ENCODE measurements at regions not wholly inside any gene's neighbourhood (a gene's known extent, or its start where the extent isn't known, plus 50 kb on each side); places are given as distances from the start of the nearest gene placed in this dataset.
"Not testable (repeated sequence)": the region's sequence is repeated elsewhere in the genome, so short reads cannot be mapped to it uniquely, and the experiment has no call there.

- no peak for DNase-seq (ENCODE audit: low spot score)
These were observed 127.1 kb upstream of the GLRA1 start for GRCh38 chr5:152051499-152052454.

- DNase-seq (ENCODE audit: low spot score) = no peak
These were observed 121.7 kb upstream of the GLRA1 start for GRCh38 chr5:152046361-152046760.

GRCh38 chr5:152038856-152039255, 114.2 kb upstream of the GLRA1 start:
- DNase-seq (ENCODE audit: low spot score) = not testable (repeated sequence)

GRCh38 chr5:152026328-152027024, 101.8 kb upstream of the GLRA1 start:
- not testable (repeated sequence) for DNase-seq (ENCODE audit: low spot score)

GRCh38 chr5:152016421-152016820, 91.8 kb upstream of the GLRA1 start:
- no peak for DNase-seq (ENCODE audit: low spot score)

DNA sequence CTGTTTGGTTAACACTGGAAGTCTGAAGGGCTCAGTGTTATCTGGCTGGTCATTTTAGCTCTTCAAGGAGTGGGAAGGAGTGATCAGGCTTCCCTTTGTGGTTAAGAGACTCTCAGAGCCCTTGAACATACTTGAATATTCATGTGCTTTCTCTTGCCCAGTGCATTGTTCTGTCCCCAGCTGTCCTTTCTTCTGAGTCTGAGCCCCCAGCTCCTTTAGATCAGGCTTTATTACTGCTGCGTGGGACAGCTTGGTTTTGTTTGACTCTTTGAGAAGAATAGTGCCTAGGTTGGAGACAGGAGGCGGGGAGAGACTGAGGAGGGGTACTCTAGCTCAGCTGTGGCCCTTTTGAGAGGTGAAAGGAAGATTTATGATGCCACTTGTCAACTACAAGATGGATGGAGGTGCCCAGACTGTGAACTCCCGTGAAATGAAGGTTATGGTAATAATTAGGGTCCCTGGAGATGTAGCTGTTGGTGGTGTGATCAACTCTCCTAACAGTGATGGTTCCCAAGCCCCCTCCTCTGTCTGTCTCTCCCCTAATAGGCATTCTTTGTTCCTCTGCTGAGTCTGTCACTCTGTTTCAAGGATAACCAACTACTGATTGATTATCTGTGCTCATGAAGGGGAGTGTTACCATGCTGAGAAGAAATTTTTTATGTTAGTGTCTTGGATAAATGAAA, 83.1 kb upstream of the GLRA1 start:
- no peak for DNase-seq (ENCODE audit: low spot score)

- DNase-seq (ENCODE audit: low spot score) = no peak
These were observed 79.4 kb upstream of the GLRA1 start for GRCh38 chr5:152004095-152004494.

Data from left forelimb (tissue), 1 donor.